ENCODE measurements at regions not wholly inside any gene's neighbourhood (a gene's known extent, or its start where the extent isn't known, plus 50 kb on each side); places are given as distances from the start of the nearest gene placed in this dataset.

DNA sequence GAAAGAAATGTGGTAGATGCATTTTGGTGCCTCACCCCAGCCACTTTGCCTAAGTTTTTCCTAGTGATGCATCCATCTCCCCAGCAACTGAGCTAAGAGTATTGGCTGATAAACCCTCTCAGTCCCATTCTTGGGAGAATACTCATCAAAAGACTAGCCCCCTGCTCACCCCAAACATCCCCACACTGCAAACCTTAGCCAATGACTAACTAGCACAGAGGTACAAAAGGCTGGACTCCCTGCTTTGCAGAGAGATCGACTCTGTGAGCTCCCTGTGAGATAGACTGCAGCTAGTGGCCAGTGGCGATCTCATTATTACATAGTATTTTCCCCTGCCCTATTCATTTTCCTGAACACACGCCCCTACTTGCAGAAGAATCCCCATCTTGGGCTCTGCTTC lies 155.3 kb downstream of the HHIPL2 start:
- 69 to 70% methylated on average over 3 of the region's 3 CpGs for WGBS, 2 donors

DNA sequence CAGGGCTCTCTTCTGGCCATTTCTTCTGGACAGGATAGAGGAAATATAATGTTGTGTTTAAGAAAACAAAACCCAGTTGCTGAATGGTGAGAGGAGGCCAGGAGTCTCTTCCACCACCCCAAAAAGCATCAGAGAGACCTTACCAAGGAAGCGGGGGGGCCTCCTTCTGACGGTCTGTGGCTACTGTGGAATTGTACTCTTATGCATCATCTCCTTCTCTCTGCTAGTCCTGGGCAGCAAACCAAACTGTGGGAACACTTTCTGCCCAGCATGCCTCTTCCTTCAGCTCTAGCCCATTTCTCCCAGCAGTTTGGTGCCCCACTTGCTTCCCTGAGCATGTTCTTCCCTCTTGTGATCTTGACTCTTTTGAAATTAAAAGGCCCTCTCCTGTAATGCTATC lies 157.7 kb downstream of the HHIPL2 start:
- Histone ChIP-seq H3K4me3 (no peak overlapping the region), H3K4me1 (no peaks in the 10 kb centered on the region), H3K36me3 (replicated peaks in 1 of 2; ENCODE audit: insufficient read depth in 1 of 2, low read depth in 2 of 2) (no peaks in the 10 kb centered on the region), H3K9me3 (no peaks in the 10 kb centered on the region), H3K27me3 (no peaks in the 10 kb centered on the region), H3K27ac (no peak overlapping the region)
- ATAC-seq (no peak), DNase-seq (no peak)
- intact Hi-C loops (cut with DNase I) = no loop called here
- TF ChIP-seq, protein P1, sequence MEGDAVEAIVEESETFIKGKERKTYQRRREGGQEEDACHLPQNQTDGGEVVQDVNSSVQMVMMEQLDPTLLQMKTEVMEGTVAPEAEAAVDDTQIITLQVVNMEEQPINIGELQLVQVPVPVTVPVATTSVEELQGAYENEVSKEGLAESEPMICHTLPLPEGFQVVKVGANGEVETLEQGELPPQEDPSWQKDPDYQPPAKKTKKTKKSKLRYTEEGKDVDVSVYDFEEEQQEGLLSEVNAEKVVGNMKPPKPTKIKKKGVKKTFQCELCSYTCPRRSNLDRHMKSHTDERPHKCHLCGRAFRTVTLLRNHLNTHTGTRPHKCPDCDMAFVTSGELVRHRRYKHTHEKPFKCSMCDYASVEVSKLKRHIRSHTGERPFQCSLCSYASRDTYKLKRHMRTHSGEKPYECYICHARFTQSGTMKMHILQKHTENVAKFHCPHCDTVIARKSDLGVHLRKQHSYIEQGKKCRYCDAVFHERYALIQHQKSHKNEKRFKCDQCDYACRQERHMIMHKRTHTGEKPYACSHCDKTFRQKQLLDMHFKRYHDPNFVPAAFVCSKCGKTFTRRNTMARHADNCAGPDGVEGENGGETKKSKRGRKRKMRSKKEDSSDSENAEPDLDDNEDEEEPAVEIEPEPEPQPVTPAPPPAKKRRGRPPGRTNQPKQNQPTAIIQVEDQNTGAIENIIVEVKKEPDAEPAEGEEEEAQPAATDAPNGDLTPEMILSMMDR (IDR thresholded peaks at IDR 0.05) = no peak
- TF ChIP-seq POLR2A (IDR thresholded peaks at IDR 0.05) = no peak
- 44 to 78% methylated on average over 2 of the region's 2 CpGs for WGBS, 2 donors

More for the DNA sequence above, 155.3 kb downstream of the HHIPL2 start:
- ATAC-seq (no peak), DNase-seq (no peak)
- Histone ChIP-seq H3K9me3 (no peaks in the 10 kb centered on the region), H3K36me3 (replicated peaks in 1 of 2; ENCODE audit: insufficient read depth in 1 of 2, low read depth in 2 of 2) (no peaks in the 10 kb centered on the region), H3K4me1 (no peaks in the 10 kb centered on the region), H3K27me3 (no peaks in the 10 kb centered on the region), H3K27ac (no peak overlapping the region), H3K4me3 (no peak overlapping the region)
- TF ChIP-seq POLR2A (IDR thresholded peaks at IDR 0.05) = no peak
- TF ChIP-seq, protein P1 (IDR thresholded peaks at IDR 0.05) = no peak
- intact Hi-C loops (cut with DNase I) = no loop called here

DNA sequence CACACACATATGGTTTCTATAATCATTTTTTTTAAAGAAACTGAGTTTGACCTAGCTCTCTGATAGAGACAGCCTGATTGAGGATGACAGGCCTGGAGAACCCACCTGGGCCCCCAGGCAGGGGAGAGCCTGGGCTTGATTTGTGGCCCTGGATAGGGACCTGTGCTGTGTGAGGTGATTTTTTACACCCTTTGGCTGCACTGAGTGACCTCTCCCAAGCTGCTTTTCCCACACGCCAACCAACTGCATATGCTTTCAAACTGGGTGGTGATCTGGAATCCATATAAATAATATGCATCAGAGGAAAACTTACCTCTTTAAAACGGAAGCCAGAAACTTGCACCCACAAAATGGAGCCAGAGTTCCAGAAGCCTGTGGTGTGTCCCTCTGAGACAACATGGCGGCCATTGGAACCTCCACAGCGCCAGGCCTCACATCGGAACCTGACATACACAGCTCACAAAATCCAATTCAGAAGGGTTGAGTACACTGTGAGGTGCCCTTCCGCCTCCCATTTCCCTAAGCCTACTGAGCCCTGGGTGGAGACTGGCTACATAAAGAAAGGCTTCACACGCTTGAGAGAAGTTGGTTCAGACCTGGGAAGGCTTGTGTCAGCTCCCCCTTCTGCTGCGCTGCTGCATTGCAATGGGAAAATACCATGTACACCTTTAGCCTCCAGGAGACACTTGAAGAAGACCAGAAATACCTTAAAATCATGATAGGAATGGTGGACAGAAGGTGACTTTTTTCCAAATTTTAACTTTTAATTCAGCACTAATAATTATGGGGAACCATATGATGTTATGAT lies 160.7 kb downstream of the HHIPL2 start:
- DNase-seq (no peak), ATAC-seq (no peak)
- Histone ChIP-seq H3K27me3 (no peaks in the 10 kb centered on the region), H3K36me3 (replicated peaks in 1 of 2; ENCODE audit: insufficient read depth in 1 of 2, low read depth in 2 of 2) (no peaks in the 10 kb centered on the region), H3K27ac (no peak overlapping the region), H3K9me3 (no peaks in the 10 kb centered on the region), H3K4me3 (no peak overlapping the region), H3K4me1 (no peaks in the 10 kb centered on the region)
- WGBS, 2 donors = 74 to 77% methylated on average over 8 of the region's 8 CpGs
- intact Hi-C loops (cut with DNase I) = no loop called here
- TF ChIP-seq, protein P1 (IDR thresholded peaks at IDR 0.05) = no peak
- TF ChIP-seq POLR2A (IDR thresholded peaks at IDR 0.05) = no peak

DNA sequence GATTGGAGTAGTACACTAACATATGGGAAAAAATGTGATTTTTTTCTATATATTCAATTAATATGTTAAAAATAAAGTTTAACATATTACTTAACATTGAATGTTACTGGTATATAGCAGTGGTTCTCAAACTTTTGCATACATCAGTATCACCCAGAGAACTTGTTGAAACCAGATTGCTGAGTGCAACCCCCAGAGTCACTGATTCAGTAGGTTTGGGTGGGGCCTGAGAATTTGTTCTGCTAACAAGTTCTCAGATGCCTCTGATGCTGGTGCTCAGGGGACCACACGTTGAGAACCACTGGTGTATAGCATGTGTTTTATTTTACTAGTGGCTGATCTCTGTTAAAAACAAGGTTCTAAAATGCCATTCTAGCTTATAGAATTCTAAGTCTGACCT lies 161.9 kb downstream of the HHIPL2 start:
- no peak for ATAC-seq
- WGBS, 2 donors = 59 to 67% methylated on average over 1 of the region's 1 CpG
- Histone ChIP-seq H3K4me1 (no peaks in the 10 kb centered on the region), H3K27ac (no peak overlapping the region), H3K36me3 (replicated peaks in 1 of 2; ENCODE audit: insufficient read depth in 1 of 2, low read depth in 2 of 2) (no peaks in the 10 kb centered on the region), H3K27me3 (no peaks in the 10 kb centered on the region), H3K9me3 (no peaks in the 10 kb centered on the region), H3K4me3 (no peak overlapping the region)
- DNase-seq = no peak
- intact Hi-C loops (cut with DNase I) = no loop called here
- TF ChIP-seq POLR2A (IDR thresholded peaks at IDR 0.05) = no peak
- TF ChIP-seq, protein P1 (IDR thresholded peaks at IDR 0.05) = no peak

DNA sequence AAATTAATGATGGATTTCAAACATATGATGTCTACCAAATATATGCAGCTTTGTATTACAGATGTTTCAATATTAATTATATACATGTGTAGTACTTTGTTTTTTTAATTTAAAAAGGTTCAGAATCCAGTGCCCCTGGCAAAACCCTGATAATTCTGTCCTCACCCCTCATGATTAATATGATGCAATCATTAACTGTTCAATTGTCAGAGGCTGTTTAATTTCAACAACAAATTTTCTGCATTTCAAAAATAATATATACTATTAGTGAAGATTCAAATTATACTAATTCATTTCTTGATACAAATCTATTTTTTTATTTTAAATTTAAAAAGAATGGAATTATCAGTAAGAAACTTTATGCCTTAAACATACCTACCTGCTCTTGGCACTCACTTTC lies 162.6 kb downstream of the HHIPL2 start:
- Histone ChIP-seq H3K27ac (no peak overlapping the region), H3K4me1 (no peaks in the 10 kb centered on the region), H3K9me3 (no peaks in the 10 kb centered on the region), H3K36me3 (replicated peaks in 1 of 2; ENCODE audit: insufficient read depth in 1 of 2, low read depth in 2 of 2) (no peaks in the 10 kb centered on the region), H3K4me3 (no peak overlapping the region), H3K27me3 (no peaks in the 10 kb centered on the region)
- intact Hi-C loops (cut with DNase I) = no loop called here
- ATAC-seq (no peak), DNase-seq (no peak)
- TF ChIP-seq, protein P1 (IDR thresholded peaks at IDR 0.05) = no peak
- no peak for TF ChIP-seq POLR2A (IDR thresholded peaks at IDR 0.05)
